ENCODE measurements at regions not wholly inside any gene's neighbourhood (a gene's known extent, or its start where the extent isn't known, plus 50 kb on each side); places are given as distances from the start of the nearest gene placed in this dataset.

GRCh38 chr2:217014328-217015105 lies 154.7 kb upstream of the TNP1 start:
- no peaks in the 10 kb centered on the region for H3K9me3 ChIP-seq
- 17% methylated on average over 2 of the region's 6 CpGs for WGBS (ENCODE audit: insufficient coverage)
- H3K27me3 ChIP-seq (replicated peaks in 1 of 2; ENCODE audit: control insufficient read depth in 2 of 2, extremely low read depth in 1 of 2, insufficient read depth in 2 of 2, low read length in 1 of 2) = peaks cover 0 to 5% of the 10 kb centered on the region in 2 experiments
- Mint-ChIP-seq H3K9me3 (peaks cover 0 to 3% (median 0%) of the 10 kb centered on the region in 3 donors), H3K4me3 (no peak overlapping the region), H3K27ac (no peak overlapping the region), H3K27me3 (peaks cover 17 to 33% of the 10 kb centered on the region in 2 donors), H3K36me3 (no peaks in the 10 kb centered on the region), H3K4me1 (peaks cover 0 to 16% (median 0%) of the 10 kb centered on the region in 3 donors)
- ATAC-seq (replicated peaks in 1 of 4) (no peak), DNase-seq (no peak)
- H3K36me3 ChIP-seq (ENCODE audit: control insufficient read depth in 2 of 2, extremely low read depth in 1 of 2, insufficient read depth in 1 of 2, low read length in 1 of 2) = no peaks in the 10 kb centered on the region
- H3K4me3 ChIP-seq (ENCODE audit: control insufficient read depth in 1 of 2, extremely low read depth in 1 of 2, low read length in 1 of 2) = no peak overlapping the region
- ChIA-PET POLR2A (interaction anchor here in 1 of 2 donors (0.6 kb wide), 1 partner anchor 483 kb away, joined by 3 read pairs; no protein-coding TSS in a partner anchor), CTCF (no interaction called here)
- no peak overlapping the region for H3K27ac ChIP-seq (ENCODE audit: low read length)
- peaks cover 2 to 7% of the 10 kb centered on the region in 2 experiments for H3K4me1 ChIP-seq (ENCODE audit: control insufficient read depth in 1 of 2, extremely low read depth in 1 of 2, insufficient read depth in 2 of 2, low read length in 2 of 2)

- H3K9me3 Mint-ChIP-seq = no peaks in the 10 kb centered on the region
- no peaks in the 10 kb centered on the region for H3K36me3 ChIP-seq (ENCODE audit: control insufficient read depth in 2 of 2, extremely low read depth in 1 of 2, insufficient read depth in 1 of 2, low read length in 1 of 2)
- H3K27ac Mint-ChIP-seq = no peak overlapping the region
- no CpG with 5 or more reads among the region's 3 CpGs for WGBS (ENCODE audit: insufficient coverage)
- ChIA-PET POLR2A (no interaction called here), CTCF (no interaction called here)
- no peaks in the 10 kb centered on the region for H3K36me3 Mint-ChIP-seq
- peaks cover 17 to 33% of the 10 kb centered on the region in 2 donors for H3K27me3 Mint-ChIP-seq
- H3K4me1 Mint-ChIP-seq = peaks cover 0 to 16% (median 0%) of the 10 kb centered on the region in 3 donors
- H3K27me3 ChIP-seq (replicated peaks in 1 of 2; ENCODE audit: control insufficient read depth in 2 of 2, extremely low read depth in 1 of 2, insufficient read depth in 2 of 2, low read length in 1 of 2) = peaks cover 0 to 5% of the 10 kb centered on the region in 2 experiments
- H3K27ac ChIP-seq (ENCODE audit: low read length) = no peak overlapping the region
- H3K4me1 ChIP-seq (ENCODE audit: control insufficient read depth in 1 of 2, extremely low read depth in 1 of 2, insufficient read depth in 2 of 2, low read length in 2 of 2) = peaks cover 2 to 7% of the 10 kb centered on the region in 2 experiments
- ATAC-seq (replicated peaks in 1 of 4) = no peak
- no peaks in the 10 kb centered on the region for H3K9me3 ChIP-seq
- DNase-seq = no peak
- H3K4me3 ChIP-seq (ENCODE audit: control insufficient read depth in 1 of 2, extremely low read depth in 1 of 2, low read length in 1 of 2) = no peak overlapping the region
- H3K4me3 Mint-ChIP-seq = no peak overlapping the region
These were observed 154.1 kb upstream of the TNP1 start for GRCh38 chr2:217013926-217014325.

GRCh38 chr2:217011576-217011975 lies 151.7 kb upstream of the TNP1 start:
- ChIA-PET POLR2A (no interaction called here), CTCF (no interaction called here)
- peaks cover 0 to 5% of the 10 kb centered on the region in 2 experiments for H3K27me3 ChIP-seq (replicated peaks in 1 of 2; ENCODE audit: control insufficient read depth in 2 of 2, extremely low read depth in 1 of 2, insufficient read depth in 2 of 2, low read length in 1 of 2)
- H3K9me3 ChIP-seq = no peaks in the 10 kb centered on the region
- WGBS (ENCODE audit: insufficient coverage) = 100% methylated on average over 1 of the region's 4 CpGs
- Mint-ChIP-seq H3K27ac (no peak overlapping the region), H3K36me3 (no peaks in the 10 kb centered on the region), H3K9me3 (no peaks in the 10 kb centered on the region), H3K4me1 (peaks cover 0 to 16% (median 0%) of the 10 kb centered on the region in 3 donors), H3K4me3 (no peak overlapping the region), H3K27me3 (peaks cover 12 to 20% of the 10 kb centered on the region in 2 donors)
- DNase-seq (no peak), ATAC-seq (replicated peaks in 1 of 4) (no peak)
- H3K27ac ChIP-seq (ENCODE audit: low read length) = no peak overlapping the region
- no peak overlapping the region for H3K4me3 ChIP-seq (ENCODE audit: control insufficient read depth in 1 of 2, extremely low read depth in 1 of 2, low read length in 1 of 2)
- H3K36me3 ChIP-seq (ENCODE audit: control insufficient read depth in 2 of 2, extremely low read depth in 1 of 2, insufficient read depth in 1 of 2, low read length in 1 of 2) = no peaks in the 10 kb centered on the region
- H3K4me1 ChIP-seq (ENCODE audit: control insufficient read depth in 1 of 2, extremely low read depth in 1 of 2, insufficient read depth in 2 of 2, low read length in 2 of 2) = peaks cover 2 to 7% of the 10 kb centered on the region in 2 experiments

GRCh38 chr2:217010173-217010572 lies 150.3 kb upstream of the TNP1 start:
- Mint-ChIP-seq H3K27me3 (peaks cover 14 to 17% of the 10 kb centered on the region in 2 donors), H3K27ac (no peak overlapping the region), H3K4me1 (peaks cover 0 to 15% (median 0%) of the 10 kb centered on the region in 3 donors), H3K36me3 (no peaks in the 10 kb centered on the region), H3K9me3 (no peaks in the 10 kb centered on the region), H3K4me3 (no peak overlapping the region)
- ATAC-seq (replicated peaks in 1 of 4) (no peak), DNase-seq (no peak)
- Histone ChIP-seq H3K4me1 (ENCODE audit: control insufficient read depth in 1 of 2, extremely low read depth in 1 of 2, insufficient read depth in 2 of 2, low read length in 2 of 2) (peaks cover 2 to 7% of the 10 kb centered on the region in 2 experiments), H3K36me3 (ENCODE audit: control insufficient read depth in 2 of 2, extremely low read depth in 1 of 2, insufficient read depth in 1 of 2, low read length in 1 of 2) (no peaks in the 10 kb centered on the region), H3K27ac (ENCODE audit: low read length) (no peak overlapping the region), H3K27me3 (replicated peaks in 1 of 2; ENCODE audit: control insufficient read depth in 2 of 2, extremely low read depth in 1 of 2, insufficient read depth in 2 of 2, low read length in 1 of 2) (peaks cover 0 to 9% of the 10 kb centered on the region in 2 experiments), H3K9me3 (no peaks in the 10 kb centered on the region), H3K4me3 (ENCODE audit: control insufficient read depth in 1 of 2, extremely low read depth in 1 of 2, low read length in 1 of 2) (no peak overlapping the region)
- ChIA-PET POLR2A (no interaction called here), CTCF (interaction anchor here in 1 of 2 donors (0.5 kb wide), 1 partner anchor 348 kb away, joined by 3 read pairs; no protein-coding TSS in a partner anchor)
- WGBS (ENCODE audit: insufficient coverage) = 40% methylated on average over 1 of the region's 3 CpGs

- WGBS (ENCODE audit: insufficient coverage) = no CpG with 5 or more reads among the region's 2 CpGs
- peaks cover 0 to under 1% (median 0%) of the 10 kb centered on the region in 3 donors for H3K4me1 Mint-ChIP-seq
- H3K9me3 ChIP-seq = no peaks in the 10 kb centered on the region
- CTCF ChIA-PET = no interaction called here
- H3K27ac Mint-ChIP-seq = no peak overlapping the region
- H3K27me3 ChIP-seq (replicated peaks in 1 of 2; ENCODE audit: control insufficient read depth in 2 of 2, extremely low read depth in 1 of 2, insufficient read depth in 2 of 2, low read length in 1 of 2) = peaks cover 0 to 5% of the 10 kb centered on the region in 2 experiments
- POLR2A ChIA-PET = no interaction called here
- H3K9me3 Mint-ChIP-seq = peaks cover 0 to 3% (median 0%) of the 10 kb centered on the region in 3 donors
- no peak overlapping the region for H3K4me3 Mint-ChIP-seq
- ATAC-seq (replicated peaks in 1 of 4) (no peak), DNase-seq (no peak)
- no peaks in the 10 kb centered on the region for H3K36me3 ChIP-seq (ENCODE audit: control insufficient read depth in 2 of 2, extremely low read depth in 1 of 2, insufficient read depth in 1 of 2, low read length in 1 of 2)
- H3K27ac ChIP-seq (ENCODE audit: low read length) = no peak overlapping the region
- no peaks in the 10 kb centered on the region for H3K4me1 ChIP-seq (ENCODE audit: control insufficient read depth in 1 of 2, extremely low read depth in 1 of 2, insufficient read depth in 2 of 2, low read length in 2 of 2)
- no peaks in the 10 kb centered on the region for H3K36me3 Mint-ChIP-seq
- H3K27me3 Mint-ChIP-seq = peaks cover 8 to 10% of the 10 kb centered on the region in 2 donors
- H3K4me3 ChIP-seq (ENCODE audit: control insufficient read depth in 1 of 2, extremely low read depth in 1 of 2, low read length in 1 of 2) = no peak overlapping the region
These were observed 148.9 kb upstream of the TNP1 start for GRCh38 chr2:217008794-217009193.

- Histone ChIP-seq H3K4me3 (ENCODE audit: control insufficient read depth in 1 of 2, extremely low read depth in 1 of 2, low read length in 1 of 2) (no peak overlapping the region), H3K4me1 (ENCODE audit: control insufficient read depth in 1 of 2, extremely low read depth in 1 of 2, insufficient read depth in 2 of 2, low read length in 2 of 2) (no peaks in the 10 kb centered on the region), H3K36me3 (ENCODE audit: control insufficient read depth in 2 of 2, extremely low read depth in 1 of 2, insufficient read depth in 1 of 2, low read length in 1 of 2) (no peaks in the 10 kb centered on the region), H3K9me3 (no peaks in the 10 kb centered on the region), H3K27ac (ENCODE audit: low read length) (no peak overlapping the region), H3K27me3 (replicated peaks in 1 of 2; ENCODE audit: control insufficient read depth in 2 of 2, extremely low read depth in 1 of 2, insufficient read depth in 2 of 2, low read length in 1 of 2) (peaks cover 0 to 5% of the 10 kb centered on the region in 2 experiments)
- WGBS (ENCODE audit: insufficient coverage) = 77% methylated on average over 3 of the region's 3 CpGs
- ChIA-PET POLR2A (no interaction called here), CTCF (no interaction called here)
- Mint-ChIP-seq H3K27ac (no peak overlapping the region), H3K4me3 (no peak overlapping the region), H3K9me3 (peaks cover 0 to 3% (median 0%) of the 10 kb centered on the region in 3 donors), H3K36me3 (no peaks in the 10 kb centered on the region), H3K4me1 (no peaks in the 10 kb centered on the region), H3K27me3 (peaks cover 0 to 4% of the 10 kb centered on the region in 2 donors)
- ATAC-seq (replicated peaks in 1 of 4) = no peak
- DNase-seq = no peak
These were observed 146.4 kb upstream of the TNP1 start for GRCh38 chr2:217006217-217006616.
